HL-60 (cell line): ENCODE measurements at regions not wholly inside any gene's neighbourhood (a gene's known extent, or its start where the extent isn't known, plus 50 kb on each side); places are given as distances from the start of the nearest gene placed in this dataset.

Source experiments
- DNase-seq, 2 experiments: peaks; one replicate each; pipeline ENCODE4 v3.0.0-alpha.2; 2010 to 2020; ENCODE audit warnings: low read depth in 1 of 2, low spot score in 1 of 2
- H3K27ac ChIP-seq: fragments of 250-450 bp; sonication (Bioruptor Pico); replicated peaks from 2 replicates; pipeline ENCODE4 v1.5.1; 2020; ENCODE audit warnings: mild to moderate bottlenecking, moderate library complexity
- H3K27me3 ChIP-seq: fragments of 250-450 bp; sonication (Bioruptor Pico); 2 replicates; pipeline ENCODE4 v1.5.1; 2021; ENCODE audit warnings: mild to moderate bottlenecking, moderate library complexity; ENCODE audit not compliant: insufficient read depth, poor library complexity, severe bottlenecking
- H3K4me3 ChIP-seq: replicated peaks from 2 replicates; pipeline ENCODE4 v1.5.1; 2011; ENCODE audit warnings: mild to moderate bottlenecking, control low read depth, low read length; ENCODE audit not compliant: insufficient read depth
- CTCF ChIP-seq: IDR thresholded peaks from one replicate; pipeline ENCODE4 v1.5.1; 2011; ENCODE audit warnings: low read length, control low read depth, inconsistent platforms; ENCODE audit not compliant: insufficient read depth
- GABPA ChIP-seq: IDR thresholded peaks from 2 replicates; pipeline ENCODE4 v1.6.1; 2012; ENCODE audit warnings: low read depth
- POLR2AphosphoS5 ChIP-seq: IDR thresholded peaks from 2 replicates; pipeline ENCODE4 v1.6.1; 2012; ENCODE audit warnings: low read depth
- SPI1 ChIP-seq: IDR thresholded peaks from 2 replicates; pipeline ENCODE4 v1.6.1; 2012; ENCODE audit warnings: low read depth, mild to moderate bottlenecking, borderline replicate concordance
- TF ChIP-seq, protein P1 (sequence below): IDR thresholded peaks from 2 replicates; pipeline ENCODE4 v1.6.1; 2012; ENCODE audit warnings: low read depth; ENCODE audit not compliant: insufficient replicate concordance

GRCh38 chr15:31171731-31172130, 70.2 kb upstream of the TRPM1 start:
- Histone ChIP-seq H3K4me3 (no peak overlapping the region), H3K27ac (no peak overlapping the region), H3K27me3 (no peaks in the 10 kb centered on the region)
- no peak for TF ChIP-seq SPI1
- TF ChIP-seq CTCF, result no peak
- TF ChIP-seq GABPA, result no peak
- TF ChIP-seq POLR2AphosphoS5, result no peak
- TF ChIP-seq, protein P1, sequence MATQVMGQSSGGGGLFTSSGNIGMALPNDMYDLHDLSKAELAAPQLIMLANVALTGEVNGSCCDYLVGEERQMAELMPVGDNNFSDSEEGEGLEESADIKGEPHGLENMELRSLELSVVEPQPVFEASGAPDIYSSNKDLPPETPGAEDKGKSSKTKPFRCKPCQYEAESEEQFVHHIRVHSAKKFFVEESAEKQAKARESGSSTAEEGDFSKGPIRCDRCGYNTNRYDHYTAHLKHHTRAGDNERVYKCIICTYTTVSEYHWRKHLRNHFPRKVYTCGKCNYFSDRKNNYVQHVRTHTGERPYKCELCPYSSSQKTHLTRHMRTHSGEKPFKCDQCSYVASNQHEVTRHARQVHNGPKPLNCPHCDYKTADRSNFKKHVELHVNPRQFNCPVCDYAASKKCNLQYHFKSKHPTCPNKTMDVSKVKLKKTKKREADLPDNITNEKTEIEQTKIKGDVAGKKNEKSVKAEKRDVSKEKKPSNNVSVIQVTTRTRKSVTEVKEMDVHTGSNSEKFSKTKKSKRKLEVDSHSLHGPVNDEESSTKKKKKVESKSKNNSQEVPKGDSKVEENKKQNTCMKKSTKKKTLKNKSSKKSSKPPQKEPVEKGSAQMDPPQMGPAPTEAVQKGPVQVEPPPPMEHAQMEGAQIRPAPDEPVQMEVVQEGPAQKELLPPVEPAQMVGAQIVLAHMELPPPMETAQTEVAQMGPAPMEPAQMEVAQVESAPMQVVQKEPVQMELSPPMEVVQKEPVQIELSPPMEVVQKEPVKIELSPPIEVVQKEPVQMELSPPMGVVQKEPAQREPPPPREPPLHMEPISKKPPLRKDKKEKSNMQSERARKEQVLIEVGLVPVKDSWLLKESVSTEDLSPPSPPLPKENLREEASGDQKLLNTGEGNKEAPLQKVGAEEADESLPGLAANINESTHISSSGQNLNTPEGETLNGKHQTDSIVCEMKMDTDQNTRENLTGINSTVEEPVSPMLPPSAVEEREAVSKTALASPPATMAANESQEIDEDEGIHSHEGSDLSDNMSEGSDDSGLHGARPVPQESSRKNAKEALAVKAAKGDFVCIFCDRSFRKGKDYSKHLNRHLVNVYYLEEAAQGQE, result no peak
- DNase-seq, result no peak

- Histone ChIP-seq H3K27ac (no peak overlapping the region), H3K4me3 (no peak overlapping the region), H3K27me3 (no peaks in the 10 kb centered on the region)
- no peak for DNase-seq
- TF ChIP-seq POLR2AphosphoS5 (no peak), SPI1 (no peak), GABPA (no peak)
Measured at GRCh38 chr15:31172606-31173005, 71.1 kb upstream of the TRPM1 start.

DNA sequence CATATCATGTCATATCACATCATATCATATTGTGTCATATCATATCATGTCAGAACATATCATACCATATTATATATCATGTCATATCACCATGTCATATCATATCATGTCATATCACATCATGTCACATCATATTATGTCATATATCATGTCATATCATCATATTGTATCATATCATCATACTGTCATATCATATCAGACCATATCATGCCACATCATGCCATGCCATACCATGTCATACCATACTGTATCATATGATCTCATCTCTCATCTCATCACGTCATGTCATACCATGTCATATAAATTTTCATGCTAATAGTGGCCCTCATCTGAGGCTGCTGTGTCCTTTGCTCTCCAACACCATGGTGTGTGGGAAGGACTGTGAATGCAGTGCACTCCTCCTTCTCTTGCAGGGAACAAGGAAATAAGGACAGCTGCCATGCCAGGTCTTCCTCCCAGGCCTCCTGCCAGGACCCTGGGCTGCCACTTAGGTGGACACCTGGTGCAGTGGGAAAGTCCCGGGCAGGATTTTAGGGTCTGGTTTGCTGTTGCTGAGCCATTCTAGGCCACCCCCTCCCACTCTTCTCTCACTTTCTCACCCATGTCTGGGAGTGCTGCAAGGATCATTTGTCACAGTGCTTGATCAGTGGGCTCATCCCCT, 72.4 kb upstream of the TRPM1 start:
- Histone ChIP-seq H3K27ac (no peak overlapping the region), H3K4me3 (no peak overlapping the region), H3K27me3 (no peaks in the 10 kb centered on the region)
- TF ChIP-seq CTCF (no peak), SPI1 (no peak), GABPA (no peak), POLR2AphosphoS5 (no peak)
- TF ChIP-seq, protein P1, result no peak
- DNase-seq, result no peak

DNA sequence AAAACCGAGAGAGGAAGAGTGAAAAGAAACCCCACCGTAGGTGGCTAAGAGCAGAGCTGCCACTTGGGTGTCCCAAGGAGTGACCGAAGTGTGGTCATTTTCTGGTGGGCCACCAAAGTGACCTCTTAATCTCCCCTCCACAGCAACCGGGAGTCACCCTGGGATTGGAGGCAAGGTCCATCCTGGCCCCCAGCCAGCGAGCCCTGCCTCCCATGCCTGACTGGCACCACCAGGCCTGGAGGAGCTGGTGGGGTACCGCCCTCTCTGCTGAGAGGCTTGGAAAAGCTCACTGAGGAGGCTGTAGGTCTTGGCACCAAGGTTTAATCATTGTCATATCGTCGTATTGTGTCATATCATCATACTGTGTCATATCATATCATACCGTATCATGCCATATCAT, 74.0 kb upstream of the TRPM1 start:
- TF ChIP-seq GABPA (no peak), POLR2AphosphoS5 (no peak), CTCF (no peak), SPI1 (no peak)
- TF ChIP-seq, protein P1, result no peak
- no peak overlapping the region for H3K4me3 ChIP-seq

More for the DNA sequence above, 74.0 kb upstream of the TRPM1 start:
- Histone ChIP-seq H3K27me3 (no peaks in the 10 kb centered on the region), H3K27ac (no peak overlapping the region)
- no peak for DNase-seq
